Ascending aorta (tissue), 2 donors: ENCODE measurements at regions not wholly inside any gene's neighbourhood (a gene's known extent, or its start where the extent isn't known, plus 50 kb on each side); places are given as distances from the start of the nearest gene placed in this dataset.

Experiments used
- DNase-seq, 2 donors: peaks; one replicate each; pipeline ENCODE4 v3.0.0-alpha.2; 2019; ENCODE audit warnings: low spot score in 2 of 2
- H3K27ac ChIP-seq, 2 donors: fragments of 200-600 bp; sonication (generic); one replicate each; pipeline ENCODE4 v1.5.1; 2016 to 2017; ENCODE audit warnings: mild to moderate bottlenecking in 1 of 2
- H3K27me3 ChIP-seq: fragments of 200-600 bp; sonication (generic); one replicate; pipeline ENCODE4 v1.5.1; 2017
- H3K36me3 ChIP-seq, 2 donors: fragments of 200-600 bp; sonication (generic); one replicate each; pipeline ENCODE4 v1.5.1; 2016
- H3K4me1 ChIP-seq, 2 donors: fragments of 200-600 bp; sonication (generic); one replicate each; pipeline ENCODE4 v1.5.1; 2016 to 2017; ENCODE audit warnings: mild to moderate bottlenecking in 1 of 2
- H3K4me3 ChIP-seq, 2 donors: fragments of 200-600 bp; sonication (generic); one replicate each; pipeline ENCODE4 v1.5.1; 2016 to 2017; ENCODE audit warnings: mild to moderate bottlenecking in 1 of 2
- H3K9me3 ChIP-seq, 2 donors: fragments of 200-600 bp; sonication (generic); one replicate each; pipeline ENCODE4 v1.5.1; 2016
- CTCF ChIP-seq, 3 experiments: fragments of 200-600 bp in 2 of 3; fragments of 450-650 bp in 1 of 3; sonication (generic) in 2 of 3; IDR thresholded peaks; one replicate each; pipeline ENCODE4 v1.5.1; 2016 to 2019; ENCODE audit warnings: antibody characterized with exemption in 3 of 3, mild to moderate bottlenecking in 1 of 3, moderate library complexity in 1 of 3
- intact Hi-C: fragments of 100-400 bp; cut with DNase I; formaldehyde crosslinking; loops from one replicate; pipeline ENCODE4 v1.15.1; 2023

- TF ChIP-seq CTCF (IDR thresholded peaks at IDR 0.05): no peak
- DNase-seq: no peak
- Histone ChIP-seq H3K4me3 (no peak overlapping the region), H3K36me3 (no peaks in the 10 kb centered on the region), H3K4me1 (no peaks in the 10 kb centered on the region), H3K27me3 (no peaks in the 10 kb centered on the region), H3K27ac (no peak overlapping the region), H3K9me3 (no peaks in the 10 kb centered on the region)
- intact Hi-C loops: no loop called here
Measured at GRCh38 chr5:167832609-167833008, 458.8 kb upstream of the WWC1 start.

- H3K27ac ChIP-seq: no peak overlapping the region
- intact Hi-C loops: no loop called here
- H3K27me3 ChIP-seq: no peaks in the 10 kb centered on the region
- no peaks in the 10 kb centered on the region for H3K9me3 ChIP-seq
- no peaks in the 10 kb centered on the region for H3K4me1 ChIP-seq
- DNase-seq: no peak
- no peak for TF ChIP-seq CTCF (IDR thresholded peaks at IDR 0.05)
- H3K4me3 ChIP-seq: no peak overlapping the region
- H3K36me3 ChIP-seq: no peaks in the 10 kb centered on the region
Measured at GRCh38 chr5:167833456-167833855, 458.0 kb upstream of the WWC1 start.

- no peak for TF ChIP-seq CTCF (IDR thresholded peaks at IDR 0.05)
- DNase-seq: no peak
- no peaks in the 10 kb centered on the region for H3K9me3 ChIP-seq
- H3K36me3 ChIP-seq: no peaks in the 10 kb centered on the region
- H3K27ac ChIP-seq: no peak overlapping the region
- intact Hi-C loops: no loop called here
- H3K27me3 ChIP-seq: no peaks in the 10 kb centered on the region
- H3K4me3 ChIP-seq: no peak overlapping the region
- no peaks in the 10 kb centered on the region for H3K4me1 ChIP-seq
Measured at GRCh38 chr5:167835146-167835545, 456.3 kb upstream of the WWC1 start.

- no peaks in the 10 kb centered on the region for H3K4me1 ChIP-seq
- no peaks in the 10 kb centered on the region for H3K36me3 ChIP-seq
- H3K9me3 ChIP-seq: no peaks in the 10 kb centered on the region
- H3K27ac ChIP-seq: no peak overlapping the region
- no peak for TF ChIP-seq CTCF (IDR thresholded peaks at IDR 0.05)
- H3K27me3 ChIP-seq: no peaks in the 10 kb centered on the region
- intact Hi-C loops: no loop called here
- H3K4me3 ChIP-seq: no peak overlapping the region
- no peak for DNase-seq
Measured at GRCh38 chr5:167837127-167837526, 454.3 kb upstream of the WWC1 start.

- no peak for DNase-seq
- TF ChIP-seq CTCF (IDR thresholded peaks at IDR 0.05): no peak
- Histone ChIP-seq H3K4me1 (no peaks in the 10 kb centered on the region), H3K4me3 (no peak overlapping the region), H3K27me3 (no peaks in the 10 kb centered on the region), H3K9me3 (no peaks in the 10 kb centered on the region), H3K27ac (no peak overlapping the region), H3K36me3 (no peaks in the 10 kb centered on the region)
- intact Hi-C loops: no loop called here
Measured at GRCh38 chr5:167839065-167839464, 452.4 kb upstream of the WWC1 start.

- no peak for DNase-seq
- Histone ChIP-seq H3K4me1 (no peaks in the 10 kb centered on the region), H3K36me3 (no peaks in the 10 kb centered on the region), H3K4me3 (no peak overlapping the region), H3K9me3 (no peaks in the 10 kb centered on the region), H3K27ac (no peak overlapping the region), H3K27me3 (no peaks in the 10 kb centered on the region)
- TF ChIP-seq CTCF (IDR thresholded peaks at IDR 0.05): no peak
- intact Hi-C loops: no loop called here
Measured at GRCh38 chr5:167840527-167841130, 450.8 kb upstream of the WWC1 start.
